Loucy (cell line): ENCODE measurements at regions not wholly inside any gene's neighbourhood (a gene's known extent, or its start where the extent isn't known, plus 50 kb on each side); places are given as distances from the start of the nearest gene placed in this dataset.

ENCODE experiments used
- EZH2phosphoT487 ChIP-seq: fragments of 200-600 bp; IDR thresholded peaks from 2 replicates; pipeline ENCODE4 v1.6.1; 2018; ENCODE audit warnings: antibody characterized with exemption, mild to moderate bottlenecking, moderate library complexity, borderline replicate concordance
- TF ChIP-seq, protein P1 (sequence below): fragments of 200-600 bp; sonication (generic); conservative IDR thresholded peaks from 2 replicates; pipeline ENCODE4 v1.5.1; 2014; ENCODE audit warnings: mild to moderate bottlenecking, antibody characterized with exemption, low read length

DNA sequence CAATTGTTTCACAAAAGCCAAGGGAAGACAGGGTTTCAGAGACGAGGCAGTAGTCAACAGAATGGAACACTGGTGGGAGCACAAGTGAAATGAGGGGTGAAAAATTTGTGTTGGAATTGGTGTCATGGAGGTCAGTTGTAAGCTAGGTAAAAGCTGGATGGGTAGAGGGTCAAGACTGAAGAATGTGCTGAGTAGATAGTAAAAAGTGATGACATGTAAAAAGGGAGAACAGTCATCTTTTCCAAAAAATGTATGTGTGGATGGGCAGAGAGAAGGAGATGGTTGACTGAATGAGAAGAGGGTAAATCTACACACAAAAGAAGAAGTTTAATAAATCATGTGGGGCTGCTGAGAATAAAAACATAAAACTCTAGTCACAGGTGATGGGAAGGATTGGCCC lies 92.7 kb upstream of the COL3A1 start:
- no peak for TF ChIP-seq EZH2phosphoT487
- TF ChIP-seq, protein P1, sequence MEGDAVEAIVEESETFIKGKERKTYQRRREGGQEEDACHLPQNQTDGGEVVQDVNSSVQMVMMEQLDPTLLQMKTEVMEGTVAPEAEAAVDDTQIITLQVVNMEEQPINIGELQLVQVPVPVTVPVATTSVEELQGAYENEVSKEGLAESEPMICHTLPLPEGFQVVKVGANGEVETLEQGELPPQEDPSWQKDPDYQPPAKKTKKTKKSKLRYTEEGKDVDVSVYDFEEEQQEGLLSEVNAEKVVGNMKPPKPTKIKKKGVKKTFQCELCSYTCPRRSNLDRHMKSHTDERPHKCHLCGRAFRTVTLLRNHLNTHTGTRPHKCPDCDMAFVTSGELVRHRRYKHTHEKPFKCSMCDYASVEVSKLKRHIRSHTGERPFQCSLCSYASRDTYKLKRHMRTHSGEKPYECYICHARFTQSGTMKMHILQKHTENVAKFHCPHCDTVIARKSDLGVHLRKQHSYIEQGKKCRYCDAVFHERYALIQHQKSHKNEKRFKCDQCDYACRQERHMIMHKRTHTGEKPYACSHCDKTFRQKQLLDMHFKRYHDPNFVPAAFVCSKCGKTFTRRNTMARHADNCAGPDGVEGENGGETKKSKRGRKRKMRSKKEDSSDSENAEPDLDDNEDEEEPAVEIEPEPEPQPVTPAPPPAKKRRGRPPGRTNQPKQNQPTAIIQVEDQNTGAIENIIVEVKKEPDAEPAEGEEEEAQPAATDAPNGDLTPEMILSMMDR = no peak
